ENCODE measurements at regions not wholly inside any gene's neighbourhood (a gene's known extent, or its start where the extent isn't known, plus 50 kb on each side); places are given as distances from the start of the nearest gene placed in this dataset.

GRCh38 chr11:79702303-79702702, 261.5 kb upstream of the TENM4 start:
- DNase-seq (ENCODE audit: low read depth in 4 of 6, low spot score in 6 of 6) = no peak
- Histone ChIP-seq H3K4me1 (ENCODE audit: control insufficient read depth, insufficient read depth, low read length) (no peaks in the 10 kb centered on the region), H3K36me3 (ENCODE audit: control insufficient read depth, insufficient read depth, low read length) (no peaks in the 10 kb centered on the region), H3K27ac (ENCODE audit: low read depth, low read length) (no peak overlapping the region), H3K4me3 (ENCODE audit: low read depth, low read length) (no peak overlapping the region), H3K27me3 (ENCODE audit: control insufficient read depth, insufficient read depth, low read length) (no peaks in the 10 kb centered on the region), H3K9me3 (ENCODE audit: control insufficient read depth, insufficient read depth, low read length) (peaks cover 15% of the 10 kb centered on the region)
- no CpG with 5 or more reads among the region's 3 CpGs for WGBS (ENCODE audit: insufficient coverage)

- H3K27ac ChIP-seq (ENCODE audit: low read depth, low read length) = no peak overlapping the region
- H3K9me3 ChIP-seq (ENCODE audit: control insufficient read depth, insufficient read depth, low read length) = peaks cover 15% of the 10 kb centered on the region
- H3K27me3 ChIP-seq (ENCODE audit: control insufficient read depth, insufficient read depth, low read length) = no peaks in the 10 kb centered on the region
- no peak for DNase-seq (ENCODE audit: low read depth in 4 of 6, low spot score in 6 of 6)
- no peak overlapping the region for H3K4me3 ChIP-seq (ENCODE audit: low read depth, low read length)
- no CpG with 5 or more reads among the region's 1 CpG for WGBS (ENCODE audit: insufficient coverage)
- no peaks in the 10 kb centered on the region for H3K4me1 ChIP-seq (ENCODE audit: control insufficient read depth, insufficient read depth, low read length)
- no peaks in the 10 kb centered on the region for H3K36me3 ChIP-seq (ENCODE audit: control insufficient read depth, insufficient read depth, low read length)
Observed at GRCh38 chr11:79699246-79699645, 258.4 kb upstream of the TENM4 start.

- DNase-seq (ENCODE audit: low read depth in 4 of 6, low spot score in 6 of 6) = no peak
- no peak overlapping the region for H3K4me3 ChIP-seq (ENCODE audit: low read depth, low read length)
- WGBS (ENCODE audit: insufficient coverage) = 92% methylated on average over 2 of the region's 2 CpGs
Observed at GRCh38 chr11:79697905-79698304, 257.1 kb upstream of the TENM4 start.

DNA sequence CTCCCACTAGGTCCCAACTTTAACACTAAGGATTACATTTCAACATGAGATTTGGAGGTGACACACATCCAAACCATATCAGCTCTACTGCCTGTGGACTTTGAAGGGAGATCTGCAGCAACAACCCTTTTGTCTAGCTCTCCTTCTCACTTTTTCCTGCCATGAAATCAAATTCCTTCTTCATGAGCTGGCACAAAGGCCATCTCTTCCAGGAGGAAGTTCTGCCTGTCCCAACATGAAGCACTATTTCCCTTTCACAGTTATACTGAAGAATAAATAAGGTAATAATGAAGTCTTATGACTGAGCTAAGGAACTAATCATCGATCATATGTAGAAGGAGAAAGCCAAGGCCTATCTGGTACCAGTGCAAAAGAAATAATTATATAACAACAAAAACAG, 253.5 kb upstream of the TENM4 start:
- Histone ChIP-seq H3K27ac (ENCODE audit: low read depth, low read length) (no peak overlapping the region), H3K4me1 (ENCODE audit: control insufficient read depth, insufficient read depth, low read length) (no peaks in the 10 kb centered on the region), H3K9me3 (ENCODE audit: control insufficient read depth, insufficient read depth, low read length) (no peaks in the 10 kb centered on the region), H3K27me3 (ENCODE audit: control insufficient read depth, insufficient read depth, low read length) (no peaks in the 10 kb centered on the region), H3K4me3 (ENCODE audit: low read depth, low read length) (no peak overlapping the region), H3K36me3 (ENCODE audit: control insufficient read depth, insufficient read depth, low read length) (no peaks in the 10 kb centered on the region)
- DNase-seq (ENCODE audit: low read depth in 4 of 6, low spot score in 6 of 6) = no peak
- no CpG with 5 or more reads among the region's 1 CpG for WGBS (ENCODE audit: insufficient coverage)

More at GRCh38 chr11:79697905-79698304, 257.1 kb upstream of the TENM4 start:
- no peak overlapping the region for H3K27ac ChIP-seq (ENCODE audit: low read depth, low read length)
- H3K36me3 ChIP-seq (ENCODE audit: control insufficient read depth, insufficient read depth, low read length) = no peaks in the 10 kb centered on the region
- H3K4me1 ChIP-seq (ENCODE audit: control insufficient read depth, insufficient read depth, low read length) = no peaks in the 10 kb centered on the region
- H3K9me3 ChIP-seq (ENCODE audit: control insufficient read depth, insufficient read depth, low read length) = peaks cover 14% of the 10 kb centered on the region
- H3K27me3 ChIP-seq (ENCODE audit: control insufficient read depth, insufficient read depth, low read length) = no peaks in the 10 kb centered on the region

DNA sequence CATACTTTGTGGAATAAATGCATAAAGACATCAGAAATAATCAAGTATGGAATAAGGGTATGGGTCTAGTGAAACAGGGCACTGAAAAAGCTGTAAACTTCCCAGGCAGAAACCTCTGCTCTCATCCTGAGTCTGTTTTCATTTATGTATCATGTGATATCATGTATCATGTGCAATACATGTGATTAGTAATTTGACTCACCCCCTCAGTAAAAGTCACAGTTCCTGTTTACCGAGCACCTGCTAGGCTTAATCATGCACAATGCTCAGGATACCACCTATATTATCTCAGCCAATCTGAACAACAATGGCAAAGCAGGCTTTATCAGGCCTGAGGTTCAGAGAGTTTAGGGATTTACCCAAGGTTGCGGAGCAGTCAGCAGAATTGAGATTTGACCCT, 250.6 kb upstream of the TENM4 start:
- no peaks in the 10 kb centered on the region for H3K36me3 ChIP-seq (ENCODE audit: control insufficient read depth, insufficient read depth, low read length)
- 100% methylated on average over 2 of the region's 2 CpGs for WGBS (ENCODE audit: insufficient coverage)
- H3K9me3 ChIP-seq (ENCODE audit: control insufficient read depth, insufficient read depth, low read length) = no peaks in the 10 kb centered on the region
- no peaks in the 10 kb centered on the region for H3K27me3 ChIP-seq (ENCODE audit: control insufficient read depth, insufficient read depth, low read length)
- DNase-seq (ENCODE audit: low read depth in 4 of 6, low spot score in 6 of 6) = no peak
- H3K4me1 ChIP-seq (ENCODE audit: control insufficient read depth, insufficient read depth, low read length) = no peaks in the 10 kb centered on the region
- H3K27ac ChIP-seq (ENCODE audit: low read depth, low read length) = no peak overlapping the region
- no peak overlapping the region for H3K4me3 ChIP-seq (ENCODE audit: low read depth, low read length)

- H3K9me3 ChIP-seq (ENCODE audit: control insufficient read depth, insufficient read depth, low read length) = no peaks in the 10 kb centered on the region
- no peaks in the 10 kb centered on the region for H3K4me1 ChIP-seq (ENCODE audit: control insufficient read depth, insufficient read depth, low read length)
- no CpG with 5 or more reads among the region's 5 CpGs for WGBS (ENCODE audit: insufficient coverage)
- DNase-seq (ENCODE audit: low read depth in 4 of 6, low spot score in 6 of 6) = no peak
- H3K27me3 ChIP-seq (ENCODE audit: control insufficient read depth, insufficient read depth, low read length) = no peaks in the 10 kb centered on the region
- no peak overlapping the region for H3K27ac ChIP-seq (ENCODE audit: low read depth, low read length)
- no peak overlapping the region for H3K4me3 ChIP-seq (ENCODE audit: low read depth, low read length)
- H3K36me3 ChIP-seq (ENCODE audit: control insufficient read depth, insufficient read depth, low read length) = no peaks in the 10 kb centered on the region
Observed at GRCh38 chr11:79686703-79687419, 246.0 kb upstream of the TENM4 start.

DNA sequence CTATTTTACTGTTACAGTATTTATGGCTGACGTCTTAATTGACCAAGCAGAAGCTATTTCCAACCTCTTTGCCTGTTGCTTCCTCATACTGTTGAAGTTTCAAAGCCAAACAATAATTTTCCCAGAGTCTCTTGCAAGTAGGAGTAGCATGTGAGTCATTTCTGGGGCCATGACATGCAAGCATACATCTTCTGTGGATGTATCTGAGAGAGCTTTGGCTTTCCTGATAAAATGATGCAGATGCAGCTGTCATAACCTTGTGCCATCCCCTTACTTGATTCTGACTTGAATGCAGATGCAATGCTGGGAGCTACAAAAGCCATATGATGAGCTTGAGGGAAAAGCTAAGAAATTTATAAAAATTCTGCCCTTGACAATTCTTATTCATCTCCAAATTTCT, 243.1 kb upstream of the TENM4 start:
- Histone ChIP-seq H3K4me3 (ENCODE audit: low read depth, low read length) (no peak overlapping the region), H3K36me3 (ENCODE audit: control insufficient read depth, insufficient read depth, low read length) (no peaks in the 10 kb centered on the region), H3K9me3 (ENCODE audit: control insufficient read depth, insufficient read depth, low read length) (no peaks in the 10 kb centered on the region), H3K4me1 (ENCODE audit: control insufficient read depth, insufficient read depth, low read length) (no peaks in the 10 kb centered on the region), H3K27ac (ENCODE audit: low read depth, low read length) (no peak overlapping the region), H3K27me3 (ENCODE audit: control insufficient read depth, insufficient read depth, low read length) (no peaks in the 10 kb centered on the region)
- DNase-seq (ENCODE audit: low read depth in 4 of 6, low spot score in 6 of 6) = no peak
- WGBS (ENCODE audit: insufficient coverage) = no CpG with 5 or more reads among the region's 1 CpG

DNA sequence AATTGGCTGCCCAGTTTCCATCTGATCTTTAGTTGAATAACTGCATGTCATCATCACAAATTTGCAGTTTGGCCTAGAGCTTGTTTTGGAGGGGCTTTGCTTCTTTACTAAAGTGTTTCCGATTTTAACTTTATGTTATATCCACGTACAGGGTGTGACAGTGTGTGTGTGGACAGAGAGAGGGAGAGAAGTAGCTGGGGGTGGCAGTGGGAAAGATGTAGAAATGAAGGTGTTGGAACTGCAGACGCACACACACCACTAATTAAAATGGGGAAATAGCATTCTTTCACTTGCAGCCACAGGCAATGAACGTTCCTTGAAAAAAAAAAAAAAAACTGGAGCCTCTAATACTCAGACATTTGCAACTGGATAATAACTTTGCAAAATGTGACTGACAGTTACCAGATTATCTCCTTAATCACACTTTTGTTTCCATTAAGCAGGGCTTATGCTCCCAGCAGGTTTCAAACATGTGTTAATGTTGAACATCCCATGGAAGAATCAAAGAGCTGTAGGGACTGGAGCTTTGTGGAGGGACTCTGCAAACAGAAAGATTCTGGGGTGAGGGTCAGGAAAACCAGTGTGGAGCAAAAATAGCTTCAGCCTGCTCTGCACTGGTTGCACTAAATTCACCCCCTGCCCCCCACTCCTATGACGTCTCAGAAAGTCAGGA, 238.1 kb upstream of the TENM4 start:
- Histone ChIP-seq H3K36me3 (ENCODE audit: control insufficient read depth, insufficient read depth, low read length) (no peaks in the 10 kb centered on the region), H3K9me3 (ENCODE audit: control insufficient read depth, insufficient read depth, low read length) (no peaks in the 10 kb centered on the region), H3K4me1 (ENCODE audit: control insufficient read depth, insufficient read depth, low read length) (no peaks in the 10 kb centered on the region), H3K27ac (ENCODE audit: low read depth, low read length) (no peak overlapping the region), H3K27me3 (ENCODE audit: control insufficient read depth, insufficient read depth, low read length) (no peaks in the 10 kb centered on the region), H3K4me3 (ENCODE audit: low read depth, low read length) (no peak overlapping the region)
- WGBS (ENCODE audit: insufficient coverage) = 29% methylated on average over 1 of the region's 5 CpGs
- peak in 2 of 6 donors; percentile 24 to 27 for DNase-seq (ENCODE audit: low read depth in 4 of 6, low spot score in 6 of 6)

DNA sequence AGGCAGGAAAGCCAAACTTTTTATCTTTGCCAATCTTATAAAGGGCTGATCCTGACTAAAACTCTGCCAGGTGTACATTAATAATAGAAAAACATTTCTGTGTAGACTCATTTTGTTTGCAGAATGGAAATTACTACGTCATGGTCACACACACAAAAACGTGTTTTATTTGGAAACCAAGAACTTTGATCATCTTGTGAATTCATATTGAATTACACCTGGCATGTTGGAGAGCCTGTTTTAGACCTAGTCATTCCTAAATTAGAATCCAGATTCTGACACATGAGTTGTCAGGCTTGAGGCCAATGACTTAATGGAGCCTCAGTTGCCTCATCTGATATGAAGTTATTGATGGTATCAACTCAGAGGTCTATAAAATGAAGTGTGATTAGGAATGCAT, 235.6 kb upstream of the TENM4 start:
- WGBS (ENCODE audit: insufficient coverage) = 100% methylated on average over 1 of the region's 2 CpGs
- no peaks in the 10 kb centered on the region for H3K27me3 ChIP-seq (ENCODE audit: control insufficient read depth, insufficient read depth, low read length)
- no peaks in the 10 kb centered on the region for H3K36me3 ChIP-seq (ENCODE audit: control insufficient read depth, insufficient read depth, low read length)
- H3K4me3 ChIP-seq (ENCODE audit: low read depth, low read length) = no peak overlapping the region
- no peaks in the 10 kb centered on the region for H3K4me1 ChIP-seq (ENCODE audit: control insufficient read depth, insufficient read depth, low read length)
- no peaks in the 10 kb centered on the region for H3K9me3 ChIP-seq (ENCODE audit: control insufficient read depth, insufficient read depth, low read length)
- no peak overlapping the region for H3K27ac ChIP-seq (ENCODE audit: low read depth, low read length)
- DNase-seq (ENCODE audit: low read depth in 4 of 6, low spot score in 6 of 6) = no peak

GRCh38 chr11:79675081-79675480, 234.3 kb upstream of the TENM4 start:
- no CpG with 5 or more reads among the region's 2 CpGs for WGBS (ENCODE audit: insufficient coverage)
- DNase-seq (ENCODE audit: low read depth in 4 of 6, low spot score in 6 of 6) = no peak
- Histone ChIP-seq H3K27ac (ENCODE audit: low read depth, low read length) (no peak overlapping the region), H3K36me3 (ENCODE audit: control insufficient read depth, insufficient read depth, low read length) (no peaks in the 10 kb centered on the region), H3K27me3 (ENCODE audit: control insufficient read depth, insufficient read depth, low read length) (no peaks in the 10 kb centered on the region), H3K9me3 (ENCODE audit: control insufficient read depth, insufficient read depth, low read length) (no peaks in the 10 kb centered on the region), H3K4me1 (ENCODE audit: control insufficient read depth, insufficient read depth, low read length) (no peaks in the 10 kb centered on the region), H3K4me3 (ENCODE audit: low read depth, low read length) (no peak overlapping the region)

Data from spinal cord (tissue), 9 donors.